Embryonic facial prominence (tissue), 1 donor: ENCODE measurements at regions not wholly inside any gene's neighbourhood (a gene's known extent, or its start where the extent isn't known, plus 50 kb on each side); places are given as distances from the start of the nearest gene placed in this dataset.
A peak's percentile ranks its signal among the peaks of the same experiment; 100 is the strongest.
"Not testable (repeated sequence)": the region's sequence is repeated elsewhere in the genome, so short reads cannot be mapped to it uniquely, and the experiment has no call there.

Experiments
- DNase-seq: peaks from one replicate; pipeline ENCODE4 v3.0.0-alpha.2; 2016; ENCODE audit errors: extremely low spot score

DNA sequence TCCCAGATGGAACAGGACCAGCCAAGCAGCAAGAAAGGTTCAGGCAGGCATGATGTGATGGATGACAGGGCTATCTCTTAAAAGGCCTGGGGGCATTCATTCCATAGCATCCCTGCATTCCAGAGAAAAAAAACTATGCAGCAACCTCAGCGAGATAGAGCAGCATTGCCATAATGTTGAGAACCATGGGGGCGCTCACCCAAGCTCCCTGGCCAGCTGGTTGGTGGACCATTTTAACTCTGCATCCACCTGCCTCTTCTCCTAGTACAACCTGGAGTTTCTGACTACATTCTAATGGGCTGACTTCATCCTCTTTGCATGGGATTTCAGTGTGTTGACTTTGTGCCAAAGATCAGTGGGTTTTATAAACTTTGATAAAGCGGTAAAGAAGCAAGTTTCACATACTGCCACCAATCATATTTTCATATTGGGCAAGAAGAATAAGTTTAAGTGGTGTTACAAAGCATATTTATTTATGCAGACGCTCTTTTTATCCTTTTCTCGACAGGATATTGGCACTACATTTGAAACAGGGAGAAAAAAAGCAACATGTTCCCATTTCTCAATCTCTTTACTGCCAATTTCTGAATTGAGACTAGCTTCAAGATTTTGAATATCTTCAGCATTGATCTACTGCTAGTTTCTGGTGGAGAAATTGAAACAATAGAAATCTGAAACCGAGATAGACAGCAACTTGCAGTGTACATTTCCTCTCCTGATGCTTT lies 378.3 kb upstream of the WWC1 start:
- no peak for DNase-seq

DNA sequence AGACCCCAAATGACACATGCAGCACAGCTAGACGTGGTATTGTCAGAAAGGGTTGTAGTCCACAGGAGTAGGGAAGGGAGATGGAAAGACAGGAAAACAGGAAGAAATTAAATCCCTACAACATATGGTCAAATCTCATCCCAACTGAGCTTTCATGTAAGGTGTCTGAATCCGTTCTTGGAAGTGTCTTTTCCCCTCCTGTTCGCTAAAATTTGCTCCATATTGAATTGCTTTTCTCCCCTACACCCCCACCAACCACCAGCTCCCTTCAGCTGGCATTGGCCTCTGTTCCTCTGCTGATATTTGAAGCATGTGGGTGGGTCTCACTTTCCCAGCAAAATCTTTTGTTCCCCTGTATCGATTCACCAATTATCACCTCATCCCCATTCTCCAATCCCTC lies 376.2 kb upstream of the WWC1 start:
- DNase-seq = no peak

DNA sequence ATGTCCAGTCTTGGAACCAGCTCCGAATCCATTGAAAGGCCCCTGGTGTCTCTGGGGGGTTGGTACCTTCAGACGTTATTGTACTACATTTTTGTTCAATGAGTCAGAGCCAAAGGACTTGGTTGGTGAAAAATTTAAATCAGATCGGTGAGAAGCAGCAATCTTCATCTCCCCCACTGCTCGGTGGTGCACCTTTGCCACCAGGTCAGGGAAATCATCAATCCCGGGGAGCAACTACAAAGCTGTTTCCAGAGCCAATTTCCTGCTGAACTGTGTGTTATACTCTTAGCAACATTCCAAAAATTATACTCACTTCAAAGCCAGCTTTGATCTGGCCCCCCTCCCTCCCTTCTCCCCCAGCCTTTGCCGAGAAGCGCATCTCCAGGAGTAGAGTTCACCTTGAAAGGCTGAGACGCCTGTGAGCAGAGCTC lies 375.2 kb upstream of the WWC1 start:
- DNase-seq = no peak

DNA sequence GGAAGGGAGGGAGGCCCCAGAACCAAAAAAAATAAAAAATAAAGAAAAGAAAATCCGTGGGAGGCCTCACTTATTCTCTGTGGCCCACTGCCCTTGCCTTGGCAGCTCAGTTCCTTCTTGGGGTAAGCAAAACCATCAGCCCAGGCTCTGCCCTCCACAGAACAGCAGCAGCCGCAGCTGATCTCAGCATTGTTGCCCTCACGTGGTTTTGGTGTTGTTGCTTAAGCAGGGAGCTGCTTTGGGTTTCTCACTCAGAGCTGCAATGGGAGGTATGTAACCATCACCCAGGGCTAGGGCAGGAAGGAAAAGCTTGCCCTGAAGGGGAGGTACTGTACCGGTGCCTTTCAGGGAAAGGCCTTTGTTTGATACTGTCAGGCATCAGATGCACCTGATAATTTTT lies 374.7 kb upstream of the WWC1 start:
- no peak for DNase-seq

DNA sequence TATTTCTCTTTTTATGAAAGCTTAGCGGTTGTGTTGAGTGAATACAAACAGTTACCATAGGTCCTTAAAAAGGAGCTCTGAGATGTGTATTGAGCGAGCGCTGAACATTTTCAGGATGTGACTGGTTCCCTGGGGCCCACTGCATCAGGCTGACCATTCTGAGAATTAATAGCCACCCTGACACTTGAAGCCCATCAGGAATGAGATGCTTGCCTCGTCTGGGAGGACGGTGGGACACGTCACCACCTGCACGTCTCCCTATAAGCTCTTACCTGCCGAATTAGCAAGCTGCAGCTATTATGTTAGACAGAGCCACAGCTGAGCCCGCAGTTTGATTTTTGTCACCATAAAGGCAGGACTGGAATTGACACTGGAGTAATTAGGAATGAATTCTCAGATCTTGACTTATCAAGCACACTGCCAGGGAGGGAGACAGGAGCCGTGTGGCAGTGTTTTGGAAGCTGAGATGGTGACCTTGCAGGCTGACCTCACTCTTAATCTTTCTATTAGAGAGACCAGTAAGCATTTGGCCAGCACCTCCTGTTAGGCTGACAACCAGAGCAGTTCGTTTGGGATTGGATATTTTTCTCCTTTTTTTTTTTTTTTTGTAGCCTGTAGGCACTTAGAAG lies 373.1 kb upstream of the WWC1 start:
- no peak for DNase-seq

DNA sequence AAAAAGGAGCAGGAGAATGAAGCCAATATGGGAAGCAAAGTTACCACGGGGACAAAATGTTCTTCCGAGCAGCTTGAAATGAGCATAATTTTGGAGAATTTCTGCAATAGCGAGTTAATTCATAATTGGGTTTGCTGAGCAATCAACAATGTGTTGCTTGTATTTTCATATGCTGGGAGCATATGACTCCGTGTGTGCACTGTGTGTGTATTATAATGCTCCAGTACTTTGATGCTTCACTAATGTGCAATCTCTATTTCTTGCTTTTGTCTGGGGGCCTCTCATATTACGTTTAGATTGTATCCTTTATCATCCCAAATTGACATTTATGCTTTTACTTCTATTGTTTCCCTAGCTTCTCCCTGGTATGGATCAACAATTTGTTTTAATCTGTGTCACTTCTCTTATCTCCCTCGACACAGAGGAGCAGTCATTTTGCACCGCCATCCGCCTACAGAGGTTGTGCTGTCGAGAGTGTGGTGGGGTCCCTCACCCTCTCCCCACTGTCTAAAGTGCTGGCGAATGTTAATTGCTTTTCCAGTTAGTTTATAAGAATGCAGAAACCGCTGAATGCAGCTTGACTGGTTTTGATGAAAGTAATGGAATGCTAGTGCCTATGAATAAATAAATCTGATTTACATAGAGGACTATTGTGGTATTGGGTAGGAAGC lies 372.5 kb upstream of the WWC1 start:
- peak; percentile 31 for DNase-seq

DNA sequence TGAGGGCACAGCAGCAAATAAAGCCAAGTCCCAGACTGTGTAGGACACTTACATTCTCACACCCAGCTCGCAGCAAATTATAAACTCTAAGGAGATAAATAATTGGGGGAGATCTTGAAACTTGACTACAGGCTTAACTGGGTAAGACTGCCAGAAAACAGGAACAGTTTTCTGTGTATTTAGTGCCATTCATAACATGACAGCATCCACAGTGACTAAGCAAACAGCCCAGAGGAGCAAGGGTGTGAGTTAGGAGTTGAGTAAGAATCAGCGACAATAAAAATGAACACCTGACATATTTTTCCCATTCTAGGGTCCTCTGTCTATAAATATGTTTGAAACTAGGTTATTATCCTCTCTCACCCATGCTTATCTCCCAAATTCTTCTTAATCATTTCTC lies 370.9 kb upstream of the WWC1 start:
- DNase-seq = no peak

DNA sequence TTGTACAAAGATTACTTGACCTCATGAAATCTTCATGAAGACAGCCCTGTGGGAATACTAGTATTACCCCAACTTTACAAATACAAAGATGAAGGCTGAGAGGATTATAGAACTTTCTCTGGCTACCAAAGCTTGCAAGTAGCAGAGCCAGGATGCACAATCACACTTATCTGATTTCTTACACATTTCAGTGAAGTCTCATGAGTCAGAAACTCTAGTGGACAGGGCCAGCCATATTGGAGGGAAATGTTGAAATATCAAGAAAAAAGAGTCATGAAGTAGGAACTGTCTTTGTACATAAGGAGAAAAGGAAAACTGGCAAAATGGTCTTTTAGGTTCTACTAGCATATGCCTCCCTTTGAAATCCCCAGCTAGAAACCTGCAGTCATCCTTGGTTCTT lies 369.6 kb upstream of the WWC1 start:
- no peak for DNase-seq

DNA sequence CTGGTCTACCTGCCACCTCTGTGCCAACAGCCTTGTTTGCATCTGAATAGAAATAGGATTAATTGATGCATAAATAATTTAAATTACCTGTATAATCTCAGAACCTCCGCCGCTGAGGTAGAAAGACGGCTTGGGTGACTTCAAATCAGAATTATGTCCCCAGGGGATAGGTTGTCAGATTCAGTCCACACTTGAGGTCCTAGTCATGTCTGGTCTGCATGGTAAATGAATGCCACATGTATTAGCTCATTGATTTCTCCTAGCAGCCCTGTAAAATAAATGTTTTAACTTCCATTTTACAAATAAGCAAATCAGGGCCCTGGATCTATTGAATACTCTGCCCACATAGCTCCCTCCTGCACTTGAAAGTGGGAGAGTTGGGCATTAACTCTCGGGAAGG lies 368.0 kb upstream of the WWC1 start:
- DNase-seq = no peak

DNA sequence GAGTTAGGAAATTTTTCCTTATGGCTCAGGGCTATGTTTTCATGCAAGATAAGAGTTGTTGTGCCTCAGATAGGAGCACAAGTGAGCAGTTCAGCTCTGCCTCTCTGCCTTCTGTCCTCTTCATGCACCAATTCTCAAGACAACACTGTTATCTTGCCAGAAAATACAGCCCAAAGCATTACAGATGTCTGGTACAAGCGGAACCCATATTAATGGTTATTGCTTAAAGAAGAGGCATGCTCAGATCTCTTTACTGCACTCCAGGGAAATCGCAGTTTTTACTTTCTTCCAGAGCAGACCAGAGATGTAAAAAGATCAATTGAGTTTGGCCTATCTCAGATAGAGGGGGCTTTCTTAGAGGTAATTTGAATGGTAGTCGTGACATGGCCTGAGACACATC lies 361.6 kb upstream of the WWC1 start:
- DNase-seq = no peak

DNA sequence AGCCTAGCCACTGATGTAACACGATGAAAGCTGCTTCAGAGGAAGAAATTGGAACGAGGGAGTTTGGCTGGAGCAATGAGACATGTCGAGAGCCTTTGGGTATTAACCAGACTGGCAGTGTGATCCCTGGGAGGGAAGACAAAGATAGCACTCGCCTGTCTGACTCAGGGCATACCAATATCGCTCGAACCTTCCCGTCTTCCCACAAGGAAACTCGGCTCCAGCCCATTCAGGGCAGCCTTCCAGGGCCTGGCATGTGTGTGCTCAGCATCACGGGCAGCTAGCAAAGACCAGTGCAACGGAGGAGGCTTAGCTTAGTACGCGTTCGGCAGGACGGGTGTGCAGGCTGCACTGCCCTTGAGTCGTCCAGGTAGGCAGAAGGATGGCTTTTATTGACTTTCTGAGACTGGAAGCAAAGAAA lies 356.9 kb upstream of the WWC1 start:
- no peak for DNase-seq

DNA sequence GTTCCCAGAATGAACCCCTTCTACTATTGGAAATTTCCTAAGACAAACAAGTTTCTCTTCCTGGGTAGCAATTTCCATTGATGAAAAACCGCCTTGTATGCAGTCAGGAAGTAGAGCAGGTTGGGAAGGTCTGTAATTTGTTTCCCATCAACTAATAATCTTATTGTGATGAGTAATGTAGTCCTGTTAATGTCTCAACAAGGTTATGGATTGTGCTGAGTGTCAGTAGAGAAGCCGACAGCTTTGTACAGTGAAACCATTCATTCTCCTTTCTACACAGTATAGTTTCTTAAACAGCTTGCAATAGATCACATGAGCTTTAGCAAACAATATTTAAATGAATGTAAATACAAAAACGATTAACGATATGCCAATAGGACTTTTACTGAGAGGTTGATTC lies 355.4 kb upstream of the WWC1 start:
- no peak for DNase-seq

DNA sequence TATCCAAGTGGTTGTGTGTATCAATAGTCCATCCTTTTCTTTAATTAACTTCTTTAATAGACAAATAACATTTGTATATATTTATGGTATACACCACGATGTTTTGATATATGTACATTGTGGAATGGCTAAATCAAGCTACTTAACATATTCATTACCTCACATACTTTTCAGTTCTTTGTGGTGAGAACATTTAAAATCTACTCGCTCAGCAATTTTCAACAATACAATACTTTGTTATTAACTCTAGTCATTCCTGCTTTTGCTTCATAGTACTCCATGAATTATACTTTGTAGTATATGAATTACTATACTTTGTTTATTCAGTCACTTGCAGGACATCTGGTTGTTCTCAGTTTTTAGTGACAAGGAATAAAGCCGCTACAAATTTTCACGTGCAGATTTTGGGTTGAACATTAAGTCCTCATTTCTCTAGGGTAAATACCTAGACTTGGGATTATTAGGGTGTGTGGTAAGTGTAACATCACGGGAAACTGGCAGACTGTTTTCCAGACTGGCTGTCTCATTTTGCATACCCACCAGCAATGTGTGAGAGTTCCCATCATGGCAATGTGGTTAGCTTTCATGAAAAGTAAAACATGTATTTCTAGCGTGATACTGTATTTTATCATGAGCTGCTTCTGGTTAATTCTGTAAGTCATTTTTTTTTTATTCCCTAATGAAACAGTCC lies 354.4 kb upstream of the WWC1 start:
- no peak for DNase-seq

DNA sequence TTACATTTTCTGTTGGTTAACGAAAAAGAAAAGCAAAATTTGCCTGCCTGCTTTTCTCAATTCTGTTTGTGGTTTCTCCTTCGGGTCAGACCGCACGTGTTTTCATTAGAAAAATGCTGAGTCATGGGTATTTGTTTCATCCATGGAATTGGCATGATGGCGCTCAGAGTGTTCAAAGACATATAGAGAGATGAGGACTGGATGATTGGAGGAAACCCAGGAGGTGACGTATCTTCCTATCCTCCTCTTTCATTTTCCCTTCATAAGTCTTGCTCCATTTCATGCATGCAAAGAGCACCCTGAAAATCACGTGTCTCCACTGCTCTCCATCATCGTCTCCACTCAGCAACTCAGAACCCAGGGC lies 353.8 kb upstream of the WWC1 start:
- DNase-seq = no peak

DNA sequence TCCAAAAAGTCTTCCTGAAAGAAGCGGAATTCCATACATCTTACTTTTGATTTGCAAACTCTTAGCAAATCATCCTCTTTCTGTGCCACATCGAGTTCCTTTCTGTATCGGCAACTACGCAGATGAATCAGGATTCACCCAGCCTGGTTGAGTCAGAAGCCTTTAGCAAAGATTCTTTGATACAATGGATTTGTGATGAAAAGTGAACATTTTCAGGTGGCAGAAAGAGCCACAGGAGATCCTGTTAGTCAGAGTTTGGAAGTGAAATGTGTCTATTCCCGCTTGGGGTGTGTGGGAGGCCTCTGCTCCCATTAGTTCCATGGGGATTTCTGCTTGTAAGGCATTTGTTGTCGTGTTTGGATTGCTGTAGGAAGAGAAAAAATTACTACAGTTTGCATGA lies 351.8 kb upstream of the WWC1 start:
- no peak for DNase-seq

DNA sequence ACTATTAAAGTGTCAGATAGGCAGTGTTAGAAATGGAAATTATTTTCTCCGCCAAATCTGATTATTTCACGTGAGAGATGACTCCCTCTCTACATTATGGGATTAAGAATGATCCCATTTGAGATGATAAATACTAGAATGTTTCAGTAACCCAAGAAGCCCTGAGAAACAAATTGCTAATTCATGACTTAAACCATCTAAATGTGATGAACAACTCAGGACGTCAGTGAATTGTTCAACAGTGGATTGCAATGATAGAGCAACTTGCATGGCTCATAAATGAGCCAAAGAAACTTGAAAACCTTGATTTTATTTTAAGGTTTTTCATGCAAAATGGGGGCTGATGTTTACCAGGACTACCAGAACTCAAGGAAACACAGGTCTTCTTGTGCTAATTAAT lies 350.5 kb upstream of the WWC1 start:
- no peak for DNase-seq

DNA sequence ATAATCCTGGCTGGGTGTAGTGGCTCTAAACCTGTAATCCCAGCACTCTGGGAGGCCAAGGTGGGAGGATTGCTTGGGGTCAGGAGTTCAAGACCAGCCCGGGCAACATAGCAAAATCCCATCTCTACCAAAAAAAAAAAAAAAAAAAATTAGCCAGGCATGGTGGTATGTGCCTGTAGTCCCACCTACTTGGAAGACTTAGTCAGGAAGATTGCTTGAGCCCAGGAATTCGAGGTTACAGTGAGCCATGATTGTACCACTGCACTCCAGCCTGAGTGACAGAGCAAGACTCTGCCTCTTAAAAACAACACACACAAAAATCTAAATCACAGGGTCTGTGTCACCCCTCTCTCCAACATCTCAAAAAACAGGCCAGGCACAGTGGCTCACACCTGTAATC lies 349.9 kb upstream of the WWC1 start:
- not testable (repeated sequence) for DNase-seq

DNA sequence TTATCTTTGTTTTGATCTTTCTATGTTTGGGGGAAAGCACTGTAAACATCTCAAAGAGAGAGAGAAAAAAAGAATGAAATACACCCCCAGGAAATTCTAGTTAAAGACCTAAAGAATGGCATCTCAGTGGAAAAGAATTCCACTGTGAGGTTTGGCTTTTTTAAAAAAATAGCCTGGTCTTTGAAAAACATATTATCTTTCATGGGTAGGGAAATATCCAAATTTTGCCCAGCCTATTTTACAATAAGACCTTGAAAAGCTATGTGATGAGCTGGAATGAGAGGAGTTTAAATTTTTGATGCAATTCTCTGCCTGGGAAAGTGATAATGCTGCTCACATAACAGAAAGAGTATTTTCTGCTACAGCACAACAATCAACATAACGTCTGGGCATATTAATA lies 348.1 kb upstream of the WWC1 start:
- no peak for DNase-seq

DNA sequence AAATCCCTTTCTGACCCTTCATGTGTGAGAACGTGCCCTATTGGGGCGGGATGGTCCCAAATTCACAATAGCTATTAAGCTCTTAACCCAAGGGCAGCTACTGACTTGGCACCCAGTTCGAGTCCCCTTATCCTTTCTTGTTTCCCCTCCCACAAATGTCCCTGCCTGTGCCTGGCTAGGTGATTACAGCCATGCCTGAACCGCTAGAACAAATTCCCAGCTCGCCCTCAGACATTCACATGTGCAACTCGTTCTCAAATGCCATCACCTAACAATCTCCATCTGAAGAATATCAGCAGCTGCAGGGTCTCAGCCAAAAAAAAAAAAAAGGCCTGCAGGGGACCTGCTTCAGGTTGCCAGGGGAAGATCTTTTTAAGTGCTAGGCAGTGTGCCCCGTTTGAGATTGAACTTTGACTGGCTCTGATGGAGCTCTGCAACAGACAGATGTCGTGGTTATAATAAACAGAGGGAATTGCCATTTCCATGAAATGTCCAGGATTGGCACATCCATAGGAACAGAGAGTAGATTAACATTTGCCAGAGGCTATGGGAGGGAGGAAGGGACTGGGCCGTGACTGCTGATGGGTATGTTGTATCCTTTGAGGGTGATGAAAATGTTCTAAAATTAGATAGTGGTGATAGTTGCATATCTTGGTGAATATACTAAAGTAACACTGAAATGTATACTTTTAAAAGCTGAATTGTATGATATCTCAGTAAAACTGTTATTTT lies 347.2 kb upstream of the WWC1 start:
- no peak for DNase-seq

DNA sequence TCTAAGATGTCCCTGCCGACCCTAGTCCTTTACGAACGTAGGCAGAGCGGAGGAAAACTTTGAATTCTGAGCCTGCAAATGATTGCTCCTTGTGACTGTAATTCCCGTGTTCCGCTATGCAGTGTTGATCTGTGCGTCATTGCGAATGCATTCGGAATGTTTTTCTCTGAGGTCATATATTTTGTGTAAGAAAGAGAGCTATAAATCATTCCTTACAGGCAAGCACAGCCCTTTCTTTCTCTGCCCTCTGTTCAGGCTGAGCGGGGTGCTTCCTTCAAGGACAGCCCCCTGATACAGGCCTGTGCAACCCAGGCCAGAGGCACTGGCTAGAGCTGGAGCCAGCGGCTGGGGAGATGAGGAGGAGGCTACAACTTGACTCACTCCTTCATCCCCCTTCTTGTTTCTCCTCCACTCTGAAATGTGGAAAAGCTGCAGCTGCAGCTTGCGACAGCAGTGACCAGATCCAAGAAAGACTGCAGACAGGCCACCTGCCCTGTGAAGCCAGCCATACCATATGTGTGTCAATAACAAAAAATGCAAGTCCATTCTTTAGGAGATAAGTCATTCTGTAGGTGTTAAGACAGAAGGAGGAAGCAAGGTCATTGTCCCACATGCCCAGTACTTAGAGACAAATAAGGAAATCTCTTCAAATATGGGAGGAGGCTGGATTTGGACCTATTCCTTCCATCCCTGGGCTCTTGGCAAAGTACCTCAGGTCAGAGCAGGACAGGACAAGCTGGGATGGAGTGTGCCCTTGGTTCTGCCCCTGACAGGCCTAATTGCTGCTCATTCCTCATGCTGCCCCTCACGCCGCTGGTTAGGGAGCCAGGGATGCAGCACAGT lies 345.7 kb upstream of the WWC1 start:
- peak; percentile 31 for DNase-seq

DNA sequence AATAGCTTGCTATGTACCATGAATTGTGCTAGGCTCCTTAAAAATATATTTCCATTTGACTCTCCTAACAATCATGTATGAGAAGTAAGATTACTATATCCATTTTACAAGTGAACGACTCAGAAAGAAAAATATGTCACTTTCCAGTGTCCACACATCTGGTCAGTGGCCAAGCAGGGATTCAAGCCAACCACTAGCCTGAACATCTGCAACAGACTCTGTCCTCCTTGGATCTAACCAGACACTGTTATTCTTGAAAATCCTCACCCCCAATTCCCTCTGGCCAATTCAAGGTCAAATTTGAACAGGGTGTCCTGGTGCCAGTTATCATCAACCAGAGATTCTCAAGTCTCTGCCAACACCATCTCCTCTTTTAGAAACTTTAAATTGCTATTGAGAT lies 344.1 kb upstream of the WWC1 start:
- DNase-seq = no peak
